Mesothelial cell of epicardium (in vitro differentiated cells): ENCODE measurements at regions not wholly inside any gene's neighbourhood (a gene's known extent, or its start where the extent isn't known, plus 50 kb on each side); places are given as distances from the start of the nearest gene placed in this dataset.
A peak's percentile ranks its signal among the peaks of the same experiment; 100 is the strongest.

Experiments used
- DNase-seq, 2 experiments: peaks; one replicate each; pipeline ENCODE4 v3.0.0; 2021; ENCODE audit warnings: low spot score in 2 of 2; ENCODE audit not compliant: unreplicated experiment in 2 of 2
- H3K27ac Mint-ChIP-seq: 2 replicates; pipeline ENCODE4 v1.8.0; 2021; ENCODE audit warnings: mixed read lengths
- H3K27me3 Mint-ChIP-seq: 2 replicates; pipeline ENCODE4 v1.8.0; 2021; ENCODE audit warnings: low read depth, mixed read lengths
- H3K36me3 Mint-ChIP-seq: 2 replicates; pipeline ENCODE4 v1.8.0; 2021; ENCODE audit warnings: mixed read lengths
- H3K4me1 Mint-ChIP-seq: 2 replicates; pipeline ENCODE4 v1.8.0; 2021; ENCODE audit warnings: mixed read lengths
- H3K4me3 Mint-ChIP-seq: 2 replicates; pipeline ENCODE4 v1.8.0; 2021; ENCODE audit warnings: mild to moderate bottlenecking, moderate library complexity, mixed read lengths
- H3K9me3 Mint-ChIP-seq: 2 replicates; pipeline ENCODE4 v1.8.0; 2021; ENCODE audit warnings: mixed read lengths
- TF ChIP-seq, protein P1 (sequence below): fragments of 200-600 bp; sonication (generic); IDR thresholded peaks from one replicate; pipeline ENCODE4 v1.5.0; 2021; ENCODE audit warnings: antibody characterized with exemption; ENCODE audit not compliant: unreplicated experiment

DNA sequence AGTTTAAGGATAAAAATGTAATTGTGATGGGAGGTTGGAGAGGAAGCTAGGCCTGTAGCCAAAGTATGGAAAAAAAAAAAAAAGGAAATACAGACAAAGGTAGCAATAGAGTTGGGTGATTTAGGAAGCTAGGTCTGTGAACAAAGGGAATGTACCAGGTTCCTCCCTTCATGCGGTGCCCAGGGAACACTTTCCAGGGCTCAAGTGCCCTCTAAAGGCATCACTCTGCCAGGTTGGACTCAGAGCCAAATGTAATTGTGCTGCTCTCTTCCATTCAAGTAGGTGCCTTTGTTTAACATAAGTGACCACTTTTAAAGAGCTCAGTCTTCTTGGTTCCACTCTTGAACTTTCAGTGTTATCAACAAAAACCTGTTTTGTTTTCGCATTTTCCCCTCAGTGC lies 159.7 kb upstream of the AHI1 start:
- TF ChIP-seq, protein P1, sequence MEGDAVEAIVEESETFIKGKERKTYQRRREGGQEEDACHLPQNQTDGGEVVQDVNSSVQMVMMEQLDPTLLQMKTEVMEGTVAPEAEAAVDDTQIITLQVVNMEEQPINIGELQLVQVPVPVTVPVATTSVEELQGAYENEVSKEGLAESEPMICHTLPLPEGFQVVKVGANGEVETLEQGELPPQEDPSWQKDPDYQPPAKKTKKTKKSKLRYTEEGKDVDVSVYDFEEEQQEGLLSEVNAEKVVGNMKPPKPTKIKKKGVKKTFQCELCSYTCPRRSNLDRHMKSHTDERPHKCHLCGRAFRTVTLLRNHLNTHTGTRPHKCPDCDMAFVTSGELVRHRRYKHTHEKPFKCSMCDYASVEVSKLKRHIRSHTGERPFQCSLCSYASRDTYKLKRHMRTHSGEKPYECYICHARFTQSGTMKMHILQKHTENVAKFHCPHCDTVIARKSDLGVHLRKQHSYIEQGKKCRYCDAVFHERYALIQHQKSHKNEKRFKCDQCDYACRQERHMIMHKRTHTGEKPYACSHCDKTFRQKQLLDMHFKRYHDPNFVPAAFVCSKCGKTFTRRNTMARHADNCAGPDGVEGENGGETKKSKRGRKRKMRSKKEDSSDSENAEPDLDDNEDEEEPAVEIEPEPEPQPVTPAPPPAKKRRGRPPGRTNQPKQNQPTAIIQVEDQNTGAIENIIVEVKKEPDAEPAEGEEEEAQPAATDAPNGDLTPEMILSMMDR, result no peak
- H3K27ac Mint-ChIP-seq, result no peak overlapping the region
- H3K36me3 Mint-ChIP-seq, result peaks cover 20% of the 10 kb centered on the region
- DNase-seq, result no peak
- H3K4me3 Mint-ChIP-seq, result no peak overlapping the region
- H3K27me3 Mint-ChIP-seq, result no peaks in the 10 kb centered on the region
- no peaks in the 10 kb centered on the region for H3K4me1 Mint-ChIP-seq
- peaks cover 48% of the 10 kb centered on the region for H3K9me3 Mint-ChIP-seq

DNA sequence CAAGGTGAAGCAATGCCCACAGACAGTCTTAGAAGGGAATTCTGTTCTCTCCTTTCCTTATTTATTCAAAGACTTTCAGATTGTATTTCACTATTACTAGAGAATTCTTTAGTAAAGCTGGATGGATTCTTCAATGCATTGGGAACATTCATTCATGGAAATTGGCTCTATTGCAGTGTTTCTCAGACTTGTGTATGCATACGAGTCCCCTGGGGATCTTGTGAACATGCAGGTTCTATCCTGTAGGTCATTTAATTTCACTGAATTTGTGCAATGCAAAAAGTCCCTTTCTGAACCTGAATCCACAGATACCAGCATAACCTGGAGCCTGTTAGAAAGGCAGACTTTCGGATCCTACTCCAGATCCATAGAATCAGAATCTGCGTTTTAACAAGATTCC lies 160.9 kb upstream of the AHI1 start:
- TF ChIP-seq, protein P1, result no peak
- no peak overlapping the region for H3K4me3 Mint-ChIP-seq
- H3K27ac Mint-ChIP-seq, result no peak overlapping the region
- no peaks in the 10 kb centered on the region for H3K27me3 Mint-ChIP-seq
- H3K9me3 Mint-ChIP-seq, result peaks cover 51% of the 10 kb centered on the region
- H3K4me1 Mint-ChIP-seq, result no peaks in the 10 kb centered on the region
- peaks cover 25% of the 10 kb centered on the region for H3K36me3 Mint-ChIP-seq
- no peak for DNase-seq

DNA sequence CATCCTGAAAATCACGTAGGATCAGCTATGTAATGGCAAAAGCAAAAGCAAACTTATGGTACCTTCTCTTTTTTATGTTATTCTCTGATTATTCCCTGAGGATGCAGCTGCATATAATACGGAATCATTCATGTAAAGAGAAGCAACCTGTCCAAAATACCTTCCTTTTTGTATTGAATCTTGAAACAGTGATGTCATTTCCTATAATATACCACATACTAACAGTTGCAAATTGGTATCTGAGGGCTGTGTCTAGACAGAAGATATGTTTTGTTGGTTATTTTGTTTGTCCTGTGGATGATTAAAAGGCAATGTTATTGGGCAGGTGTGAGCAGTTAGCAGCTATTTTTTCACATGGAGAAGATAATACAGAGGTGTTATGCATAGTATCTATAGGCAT lies 161.4 kb upstream of the AHI1 start:
- Mint-ChIP-seq H3K36me3 (peaks cover 23% of the 10 kb centered on the region), H3K27ac (no peak overlapping the region), H3K27me3 (no peaks in the 10 kb centered on the region), H3K4me3 (no peak overlapping the region), H3K9me3 (peaks cover 49% of the 10 kb centered on the region), H3K4me1 (no peaks in the 10 kb centered on the region)
- TF ChIP-seq, protein P1, result no peak
- no peak for DNase-seq

DNA sequence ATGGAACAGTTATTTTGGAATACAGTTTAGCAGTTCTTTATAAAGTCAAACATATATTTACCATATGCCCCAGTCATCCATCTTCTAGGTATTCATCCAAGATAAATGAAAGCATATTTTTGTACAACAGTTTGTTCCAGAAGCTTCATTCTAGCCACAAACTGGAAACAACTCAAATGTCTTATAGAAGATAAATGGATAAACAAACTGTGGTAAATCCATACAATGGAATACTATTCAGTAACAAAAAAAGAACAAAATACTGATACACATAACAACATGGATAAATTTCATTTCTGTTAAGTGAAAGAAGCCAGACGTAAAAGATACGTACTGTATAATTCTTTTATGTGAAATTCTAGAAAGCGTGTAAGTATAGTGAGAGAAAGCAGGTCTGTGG lies 167.0 kb upstream of the AHI1 start:
- peaks cover 29% of the 10 kb centered on the region for H3K9me3 Mint-ChIP-seq
- no peak overlapping the region for H3K27ac Mint-ChIP-seq
- H3K4me3 Mint-ChIP-seq, result no peak overlapping the region
- no peak for DNase-seq
- TF ChIP-seq, protein P1, result no peak
- peaks cover 20% of the 10 kb centered on the region for H3K4me1 Mint-ChIP-seq
- no peaks in the 10 kb centered on the region for H3K27me3 Mint-ChIP-seq
- H3K36me3 Mint-ChIP-seq, result peaks cover 13% of the 10 kb centered on the region

DNA sequence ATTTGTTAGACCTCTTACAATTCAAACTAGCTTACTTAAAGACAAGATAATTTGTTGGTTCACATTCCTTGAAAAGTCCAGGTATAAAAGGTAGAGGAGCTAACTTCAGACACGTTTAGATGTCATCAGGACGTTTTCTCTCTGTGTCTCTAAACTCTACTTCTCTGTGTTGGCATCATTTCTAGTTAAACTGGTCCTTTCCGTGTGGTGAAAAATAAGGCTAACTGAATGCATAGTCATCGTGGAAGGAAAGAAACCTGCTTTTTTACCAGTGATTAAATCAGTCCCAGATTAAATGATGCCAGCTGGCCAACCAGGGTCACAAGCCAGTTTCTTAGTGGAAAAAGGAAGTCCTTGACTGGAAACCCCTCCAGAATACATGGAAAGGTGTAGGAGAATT lies 168.4 kb upstream of the AHI1 start:
- H3K36me3 Mint-ChIP-seq, result peaks cover 13% of the 10 kb centered on the region
- DNase-seq, result no peak
- peak overlapping the region; percentile 44 for H3K27ac Mint-ChIP-seq
- peaks cover 20% of the 10 kb centered on the region for H3K4me1 Mint-ChIP-seq
- no peaks in the 10 kb centered on the region for H3K27me3 Mint-ChIP-seq
- H3K4me3 Mint-ChIP-seq, result no peak overlapping the region
- peaks cover 27% of the 10 kb centered on the region for H3K9me3 Mint-ChIP-seq
- TF ChIP-seq, protein P1, result no peak
